Astrocyte (in vitro differentiated cells and primary cell): ENCODE measurements at regions not wholly inside any gene's neighbourhood (a gene's known extent, or its start where the extent isn't known, plus 50 kb on each side); places are given as distances from the start of the nearest gene placed in this dataset.

Experiments
- DNase-seq: peaks from one replicate; pipeline ENCODE4 v3.0.0-alpha.2; 2010; ENCODE audit warnings: low read depth
- FAIRE-seq: peaks from 2 replicates; lab custom pipeline; 2011; peaks lifted over from hg19 to GRCh38; lab: Jason Lieb, UNC
- H2AFZ ChIP-seq: 2 replicates; pipeline ENCODE4 v1.6.0; 2012; ENCODE audit warnings: low read depth, low read length, inconsistent platforms
- H3K27ac ChIP-seq: 2 replicates; pipeline ENCODE4 v1.5.1; 2011; ENCODE audit warnings: low read depth, low read length, inconsistent platforms
- H3K27me3 ChIP-seq: 2 replicates; pipeline ENCODE4 v1.6.0; 2011; ENCODE audit warnings: low read length, inconsistent platforms; ENCODE audit not compliant: insufficient read depth
- H3K36me3 ChIP-seq: 2 replicates; pipeline ENCODE4 v1.5.1; 2011; ENCODE audit warnings: low read length, inconsistent platforms; ENCODE audit not compliant: insufficient read depth
- H3K4me1 ChIP-seq: 2 replicates; pipeline ENCODE4 v1.5.1; 2011; ENCODE audit warnings: low read length, inconsistent platforms; ENCODE audit not compliant: insufficient read depth
- H3K4me2 ChIP-seq: 2 replicates; pipeline ENCODE4 v1.6.0; 2012; ENCODE audit warnings: low read length, inconsistent platforms
- H3K4me3 ChIP-seq: 2 replicates; pipeline ENCODE4 v1.5.1; 2011; ENCODE audit warnings: low read depth, mild to moderate bottlenecking, low read length, inconsistent platforms; ENCODE audit not compliant: insufficient read depth
- H3K79me2 ChIP-seq: 2 replicates; pipeline ENCODE4 v1.6.0; 2012; ENCODE audit warnings: mild to moderate bottlenecking, low read length, inconsistent platforms; ENCODE audit not compliant: insufficient read depth
- H3K9ac ChIP-seq: 2 replicates; pipeline ENCODE4 v1.6.0; 2012; ENCODE audit warnings: mild to moderate bottlenecking, low read length, inconsistent platforms
- H3K9me3 ChIP-seq: 2 replicates; pipeline ENCODE4 v1.5.1; 2012; ENCODE audit warnings: low read depth, mild to moderate bottlenecking, low read length, inconsistent platforms; ENCODE audit not compliant: insufficient read depth
- H4K20me1 ChIP-seq: 2 replicates; pipeline ENCODE4 v1.6.0; 2012; ENCODE audit warnings: low read length, inconsistent platforms; ENCODE audit not compliant: insufficient read depth
- H3K27ac Mint-ChIP-seq: one replicate; pipeline ENCODE4 v1.8.0; 2021; ENCODE audit warnings: mild to moderate bottlenecking, mixed read lengths; ENCODE audit not compliant: unreplicated experiment
- H3K27me3 Mint-ChIP-seq: one replicate; pipeline ENCODE4 v1.8.0; 2021; ENCODE audit warnings: low read depth, mixed read lengths; ENCODE audit not compliant: unreplicated experiment
- H3K36me3 Mint-ChIP-seq: one replicate; pipeline ENCODE4 v1.8.0; 2021; ENCODE audit warnings: low read depth, mixed read lengths; ENCODE audit not compliant: unreplicated experiment
- H3K4me1 Mint-ChIP-seq: one replicate; pipeline ENCODE4 v1.8.0; 2021; ENCODE audit warnings: low read depth, mixed read lengths; ENCODE audit not compliant: unreplicated experiment
- H3K4me3 Mint-ChIP-seq: one replicate; pipeline ENCODE4 v1.8.0; 2021; ENCODE audit warnings: mild to moderate bottlenecking, moderate library complexity, mixed read lengths; ENCODE audit not compliant: unreplicated experiment
- H3K9me3 Mint-ChIP-seq: one replicate; pipeline ENCODE4 v1.8.0; 2021; ENCODE audit warnings: mild to moderate bottlenecking, mixed read lengths; ENCODE audit not compliant: unreplicated experiment
- CTCF ChIP-seq: IDR thresholded peaks from 2 replicates; pipeline ENCODE4 v1.5.1; 2011; ENCODE audit warnings: low read depth, mild to moderate bottlenecking, inconsistent platforms, low read length, moderate library complexity; ENCODE audit not compliant: insufficient read depth
- EZH2 ChIP-seq: IDR thresholded peaks from 2 replicates; pipeline ENCODE4 v1.6.1; 2012; ENCODE audit warnings: mild to moderate bottlenecking, low read length, inconsistent platforms; ENCODE audit not compliant: insufficient read depth

GRCh38 chr2:163341426-163341825 is 394.4 kb downstream of the FIGN start:
- DNase-seq = peak; percentile 92
- peak; percentile 64 for FAIRE-seq

GRCh38 chr2:163338270-163338669 is 397.5 kb downstream of the FIGN start:
- Mint-ChIP-seq H3K4me1 (peaks cover 9% of the 10 kb centered on the region), H3K4me3 (no peak overlapping the region), H3K27ac (no peak overlapping the region), H3K27me3 (no peaks in the 10 kb centered on the region), H3K9me3 (no peaks in the 10 kb centered on the region), H3K36me3 (no peaks in the 10 kb centered on the region)
- H2AFZ ChIP-seq = no peak overlapping the region
- H3K4me2 ChIP-seq = no peak overlapping the region
- H3K79me2 ChIP-seq = no peaks in the 10 kb centered on the region
- H3K4me1 ChIP-seq = peaks cover 10% of the 10 kb centered on the region
- H3K4me3 ChIP-seq = no peak overlapping the region
- H3K9me3 ChIP-seq = no peaks in the 10 kb centered on the region
- no peaks in the 10 kb centered on the region for H3K27me3 ChIP-seq
- H3K36me3 ChIP-seq = no peaks in the 10 kb centered on the region
- H4K20me1 ChIP-seq = no peaks in the 10 kb centered on the region
- H3K9ac ChIP-seq = no peak overlapping the region
- TF ChIP-seq CTCF (no peak), EZH2 (no peak)
- FAIRE-seq (no peak), DNase-seq (no peak)
- no peak overlapping the region for H3K27ac ChIP-seq

More at GRCh38 chr2:163341426-163341825, 394.4 kb downstream of the FIGN start:
- Histone ChIP-seq H2AFZ (peak overlapping the region; percentile 23), H4K20me1 (no peaks in the 10 kb centered on the region), H3K9ac (no peak overlapping the region), H3K4me3 (no peak overlapping the region), H3K79me2 (no peaks in the 10 kb centered on the region), H3K36me3 (no peaks in the 10 kb centered on the region), H3K4me1 (peaks cover 10% of the 10 kb centered on the region), H3K27ac (peak overlapping the region; percentile 51), H3K4me2 (peak overlapping the region; percentile 38), H3K9me3 (no peaks in the 10 kb centered on the region), H3K27me3 (no peaks in the 10 kb centered on the region)
- Mint-ChIP-seq H3K36me3 (no peaks in the 10 kb centered on the region), H3K4me1 (peaks cover 11% of the 10 kb centered on the region), H3K27ac (peak overlapping the region; percentile 59), H3K27me3 (no peaks in the 10 kb centered on the region), H3K9me3 (no peaks in the 10 kb centered on the region), H3K4me3 (peak overlapping the region; percentile 21)
- TF ChIP-seq CTCF = no peak
- TF ChIP-seq EZH2 = no peak

- no peak for FAIRE-seq
- Histone ChIP-seq H3K9ac (no peak overlapping the region), H3K79me2 (no peaks in the 10 kb centered on the region), H3K9me3 (no peaks in the 10 kb centered on the region), H3K36me3 (no peaks in the 10 kb centered on the region), H4K20me1 (no peaks in the 10 kb centered on the region), H3K4me2 (no peak overlapping the region), H2AFZ (no peak overlapping the region), H3K4me3 (no peak overlapping the region), H3K4me1 (no peaks in the 10 kb centered on the region), H3K27ac (no peak overlapping the region), H3K27me3 (no peaks in the 10 kb centered on the region)
- no peak overlapping the region for H3K27ac Mint-ChIP-seq
- H3K4me3 Mint-ChIP-seq = no peak overlapping the region
- TF ChIP-seq EZH2 (no peak), CTCF (no peak)
- H3K9me3 Mint-ChIP-seq = no peaks in the 10 kb centered on the region
- no peaks in the 10 kb centered on the region for H3K36me3 Mint-ChIP-seq
- no peaks in the 10 kb centered on the region for H3K27me3 Mint-ChIP-seq
- no peaks in the 10 kb centered on the region for H3K4me1 Mint-ChIP-seq
- DNase-seq = no peak
These were observed 411.1 kb downstream of the FIGN start for GRCh38 chr2:163324677-163325076.
